Endodermal cell (in vitro differentiated cells): ENCODE measurements at regions not wholly inside any gene's neighbourhood (a gene's known extent, or its start where the extent isn't known, plus 50 kb on each side); places are given as distances from the start of the nearest gene placed in this dataset.

Experiments
- DNase-seq: peaks from one replicate; pipeline ENCODE4 v3.0.0-alpha.2; 2017
- H3K27ac ChIP-seq: 2 replicates; pipeline ENCODE4 v1.5.1; 2013; ENCODE audit warnings: mild to moderate bottlenecking, low read depth, low read length, moderate library complexity
- H3K27me3 ChIP-seq: 2 replicates; pipeline ENCODE4 v1.6.1; 2013; ENCODE audit warnings: mild to moderate bottlenecking, low read length, moderate library complexity; ENCODE audit not compliant: insufficient read depth, control insufficient read depth, poor library complexity, severe bottlenecking
- H3K36me3 ChIP-seq: 2 replicates; pipeline ENCODE4 v1.7.0; 2013; ENCODE audit warnings: mild to moderate bottlenecking, low read length, moderate library complexity; ENCODE audit not compliant: control insufficient read depth, insufficient read depth
- H3K4me1 ChIP-seq: one replicate; pipeline ENCODE4 v1.7.0; 2013; ENCODE audit warnings: low read length; ENCODE audit not compliant: control insufficient read depth, insufficient read depth
- H3K4me3 ChIP-seq: 2 replicates; pipeline ENCODE4 v1.5.1; 2013; ENCODE audit warnings: mild to moderate bottlenecking, low read length, moderate library complexity
- H3K9ac ChIP-seq: 2 replicates; pipeline ENCODE4 v1.6.1; 2013; ENCODE audit warnings: mild to moderate bottlenecking, low read length, moderate library complexity; ENCODE audit not compliant: poor library complexity, severe bottlenecking; ENCODE audit errors: extremely low read depth
- H3K9me3 ChIP-seq: 2 replicates; pipeline ENCODE4 v1.6.1; 2013; ENCODE audit warnings: mild to moderate bottlenecking, low read length, moderate library complexity; ENCODE audit not compliant: control insufficient read depth
- H3K27ac Mint-ChIP-seq: 2 replicates; pipeline ENCODE4 v1.8.0; 2020; ENCODE audit warnings: mixed read lengths
- H3K27me3 Mint-ChIP-seq: 2 replicates; pipeline ENCODE4 v1.8.0; 2021; ENCODE audit warnings: mild to moderate bottlenecking, mixed read lengths; ENCODE audit not compliant: insufficient read depth
- H3K36me3 Mint-ChIP-seq: 2 replicates; pipeline ENCODE4 v1.8.0; 2020; ENCODE audit warnings: low read depth, mixed read lengths
- H3K4me1 Mint-ChIP-seq: 2 replicates; pipeline ENCODE4 v1.8.0; 2020; ENCODE audit warnings: mixed read lengths
- H3K4me3 Mint-ChIP-seq: 2 replicates; pipeline ENCODE4 v1.8.0; 2020; ENCODE audit warnings: mild to moderate bottlenecking, moderate library complexity, mixed read lengths
- H3K9me3 Mint-ChIP-seq: 2 replicates; pipeline ENCODE4 v1.8.0; 2020; ENCODE audit warnings: mild to moderate bottlenecking, mixed read lengths
- WGBS, 2 experiments: methylation state at CpG; one replicate each; pipeline versions ENCODE4 v1.1.5 to v1.1.7; 2013; ENCODE audit warnings: missing lambda C conversion rate in 2 of 2, mixed read lengths in 1 of 2; ENCODE audit not compliant: insufficient coverage in 1 of 2, insufficient read length in 1 of 2; 5-methylcytosine and 5-hydroxymethylcytosine counted together
- TF ChIP-seq, protein P1 (sequence below): fragments of 200-600 bp; sonication (generic); conservative IDR thresholded peaks from 2 replicates; pipeline ENCODE4 v1.5.0; 2021; ENCODE audit warnings: antibody characterized with exemption, mild to moderate bottlenecking

DNA sequence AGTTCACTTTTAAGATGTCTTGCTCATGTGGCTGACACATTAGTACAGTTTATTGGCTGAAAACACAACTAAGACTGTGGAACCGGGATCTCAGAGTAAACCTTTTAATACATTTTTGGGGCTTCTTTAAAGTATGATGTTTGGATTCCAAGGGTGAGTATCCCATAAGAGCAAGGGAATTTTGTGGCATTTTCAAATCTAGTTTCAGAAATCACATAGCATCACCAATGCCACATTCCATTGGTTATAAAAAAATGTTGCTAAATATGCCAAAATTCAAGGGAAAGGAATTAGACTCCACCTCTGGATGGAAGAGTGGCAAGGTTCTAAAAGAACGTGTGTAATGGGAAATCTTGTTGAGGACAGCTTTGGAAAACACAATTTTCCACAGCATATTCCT is 338.6 kb downstream of the COL12A1 start:
- H3K27me3 ChIP-seq = no peaks in the 10 kb centered on the region
- no peak overlapping the region for H3K27ac ChIP-seq
- TF ChIP-seq, protein P1, sequence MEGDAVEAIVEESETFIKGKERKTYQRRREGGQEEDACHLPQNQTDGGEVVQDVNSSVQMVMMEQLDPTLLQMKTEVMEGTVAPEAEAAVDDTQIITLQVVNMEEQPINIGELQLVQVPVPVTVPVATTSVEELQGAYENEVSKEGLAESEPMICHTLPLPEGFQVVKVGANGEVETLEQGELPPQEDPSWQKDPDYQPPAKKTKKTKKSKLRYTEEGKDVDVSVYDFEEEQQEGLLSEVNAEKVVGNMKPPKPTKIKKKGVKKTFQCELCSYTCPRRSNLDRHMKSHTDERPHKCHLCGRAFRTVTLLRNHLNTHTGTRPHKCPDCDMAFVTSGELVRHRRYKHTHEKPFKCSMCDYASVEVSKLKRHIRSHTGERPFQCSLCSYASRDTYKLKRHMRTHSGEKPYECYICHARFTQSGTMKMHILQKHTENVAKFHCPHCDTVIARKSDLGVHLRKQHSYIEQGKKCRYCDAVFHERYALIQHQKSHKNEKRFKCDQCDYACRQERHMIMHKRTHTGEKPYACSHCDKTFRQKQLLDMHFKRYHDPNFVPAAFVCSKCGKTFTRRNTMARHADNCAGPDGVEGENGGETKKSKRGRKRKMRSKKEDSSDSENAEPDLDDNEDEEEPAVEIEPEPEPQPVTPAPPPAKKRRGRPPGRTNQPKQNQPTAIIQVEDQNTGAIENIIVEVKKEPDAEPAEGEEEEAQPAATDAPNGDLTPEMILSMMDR = no peak
- no peak overlapping the region for H3K9ac ChIP-seq
- peaks cover 2% of the 10 kb centered on the region for H3K27me3 Mint-ChIP-seq
- H3K36me3 ChIP-seq = no peaks in the 10 kb centered on the region
- no peaks in the 10 kb centered on the region for H3K4me1 ChIP-seq
- no peak overlapping the region for H3K4me3 ChIP-seq
- no peaks in the 10 kb centered on the region for H3K36me3 Mint-ChIP-seq
- H3K4me3 Mint-ChIP-seq = no peak overlapping the region
- H3K27ac Mint-ChIP-seq = no peak overlapping the region
- H3K9me3 Mint-ChIP-seq = peaks cover 2% of the 10 kb centered on the region
- WGBS, 2 experiments = 78 to 90% methylated on average over 2 of the region's 2 CpGs
- DNase-seq = no peak
- H3K9me3 ChIP-seq = no peaks in the 10 kb centered on the region
- no peaks in the 10 kb centered on the region for H3K4me1 Mint-ChIP-seq

- H3K9me3 ChIP-seq = no peaks in the 10 kb centered on the region
- Mint-ChIP-seq H3K27ac (no peak overlapping the region), H3K9me3 (no peaks in the 10 kb centered on the region), H3K4me3 (no peak overlapping the region), H3K36me3 (no peaks in the 10 kb centered on the region), H3K4me1 (no peaks in the 10 kb centered on the region), H3K27me3 (peaks cover 2% of the 10 kb centered on the region)
- no peak overlapping the region for H3K9ac ChIP-seq
- H3K4me1 ChIP-seq = no peaks in the 10 kb centered on the region
- 100% methylated on average over 1 of the region's 1 CpG; no CpG with 5 or more reads in 1 of the 2 experiments for WGBS, 2 experiments
- H3K27me3 ChIP-seq = no peaks in the 10 kb centered on the region
- H3K36me3 ChIP-seq = no peaks in the 10 kb centered on the region
- H3K27ac ChIP-seq = no peak overlapping the region
- TF ChIP-seq, protein P1 = no peak
- no peak for DNase-seq
- no peak overlapping the region for H3K4me3 ChIP-seq
Observed at GRCh38 chr6:74863968-74864367, 341.9 kb downstream of the COL12A1 start.

- TF ChIP-seq, protein P1 = no peak
- Mint-ChIP-seq H3K4me3 (no peak overlapping the region), H3K9me3 (no peaks in the 10 kb centered on the region), H3K36me3 (no peaks in the 10 kb centered on the region), H3K4me1 (no peaks in the 10 kb centered on the region), H3K27me3 (peaks cover 2% of the 10 kb centered on the region), H3K27ac (no peak overlapping the region)
- Histone ChIP-seq H3K36me3 (no peaks in the 10 kb centered on the region), H3K27ac (no peak overlapping the region), H3K4me3 (no peak overlapping the region), H3K27me3 (no peaks in the 10 kb centered on the region), H3K9ac (no peak overlapping the region), H3K4me1 (no peaks in the 10 kb centered on the region), H3K9me3 (no peaks in the 10 kb centered on the region)
- DNase-seq = no peak
Observed at GRCh38 chr6:74860456-74860855, 345.4 kb downstream of the COL12A1 start.
